ENCODE measurements at regions not wholly inside any gene's neighbourhood (a gene's known extent, or its start where the extent isn't known, plus 50 kb on each side); places are given as distances from the start of the nearest gene placed in this dataset.

- TF ChIP-seq POLR2A (IDR thresholded peaks at IDR 0.05) (no peak), CTCF (IDR thresholded peaks at IDR 0.05) (no peak)
Observed at GRCh38 chr2:19652811-19653210, 249.0 kb downstream of the TTC32 start.
